ENCODE measurements at regions not wholly inside any gene's neighbourhood (a gene's known extent, or its start where the extent isn't known, plus 50 kb on each side); places are given as distances from the start of the nearest gene placed in this dataset.

- Histone ChIP-seq H3K4me3 (ENCODE audit: low read length in 3 of 3) (no peak overlapping the region), H3K9ac (ENCODE audit: low read depth in 1 of 3, low read length in 3 of 3) (no peak overlapping the region), H3K36me3 (ENCODE audit: control insufficient read depth in 3 of 3, insufficient read depth in 3 of 3, low read length in 3 of 3) (no peaks in the 10 kb centered on the region), H3K27ac (ENCODE audit: low read depth, low read length) (no peak overlapping the region), H3K4me1 (ENCODE audit: control insufficient read depth in 3 of 3, insufficient read depth in 3 of 3, low read length in 3 of 3) (no peaks in the 10 kb centered on the region), H3K9me3 (ENCODE audit: control insufficient read depth in 3 of 3, low read length in 3 of 3) (peaks cover 0 to 4% (median 0%) of the 10 kb centered on the region in 3 donors), H3K27me3 (ENCODE audit: control insufficient read depth in 3 of 3, insufficient read depth in 3 of 3, low read length in 3 of 3) (no peaks in the 10 kb centered on the region)
Measured at GRCh38 chr9:24846248-24846912, 300.7 kb upstream of the IZUMO3 start.

- Histone ChIP-seq H3K4me1 (ENCODE audit: control insufficient read depth in 3 of 3, insufficient read depth in 3 of 3, low read length in 3 of 3) (no peaks in the 10 kb centered on the region), H3K27ac (ENCODE audit: low read depth, low read length) (no peak overlapping the region), H3K4me3 (ENCODE audit: low read length in 3 of 3) (no peak overlapping the region), H3K27me3 (ENCODE audit: control insufficient read depth in 3 of 3, insufficient read depth in 3 of 3, low read length in 3 of 3) (no peaks in the 10 kb centered on the region), H3K9ac (ENCODE audit: low read depth in 1 of 3, low read length in 3 of 3) (no peak overlapping the region), H3K36me3 (ENCODE audit: control insufficient read depth in 3 of 3, insufficient read depth in 3 of 3, low read length in 3 of 3) (no peaks in the 10 kb centered on the region), H3K9me3 (ENCODE audit: control insufficient read depth in 3 of 3, low read length in 3 of 3) (peaks cover 0 to 4% (median 0%) of the 10 kb centered on the region in 3 donors)
Measured at GRCh38 chr9:24844217-24844616, 298.5 kb upstream of the IZUMO3 start.

DNA sequence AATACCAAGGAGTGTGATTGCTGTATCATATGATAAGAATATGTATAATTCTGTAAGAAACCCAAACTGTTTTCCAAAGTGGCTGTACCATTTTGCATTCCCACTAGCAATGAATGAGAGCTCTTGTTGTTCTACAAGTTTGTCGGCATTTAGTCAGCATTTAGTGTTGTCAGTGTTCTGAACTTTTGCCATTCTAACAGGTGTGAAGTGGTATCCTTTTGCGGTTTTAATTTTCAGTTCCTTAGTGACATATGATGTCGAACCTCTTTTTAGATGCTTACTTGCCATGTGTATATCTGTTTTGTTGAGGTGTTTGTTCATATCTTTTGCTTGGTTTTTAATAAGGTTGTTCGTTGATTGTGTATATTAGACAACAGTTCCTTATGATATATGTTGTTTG, 296.3 kb upstream of the IZUMO3 start:
- H3K4me3 ChIP-seq (ENCODE audit: low read length in 3 of 3): no peak overlapping the region
- no peaks in the 10 kb centered on the region for H3K4me1 ChIP-seq (ENCODE audit: control insufficient read depth in 3 of 3, insufficient read depth in 3 of 3, low read length in 3 of 3)
- H3K9ac ChIP-seq (ENCODE audit: low read depth in 1 of 3, low read length in 3 of 3): no peak overlapping the region
- H3K36me3 ChIP-seq (ENCODE audit: control insufficient read depth in 3 of 3, insufficient read depth in 3 of 3, low read length in 3 of 3): no peaks in the 10 kb centered on the region
- H3K27ac ChIP-seq (ENCODE audit: low read depth, low read length): no peak overlapping the region
- no peaks in the 10 kb centered on the region for H3K27me3 ChIP-seq (ENCODE audit: control insufficient read depth in 3 of 3, insufficient read depth in 3 of 3, low read length in 3 of 3)
- H3K9me3 ChIP-seq (ENCODE audit: control insufficient read depth in 3 of 3, low read length in 3 of 3): peaks cover 0 to 4% (median 0%) of the 10 kb centered on the region in 3 donors

DNA sequence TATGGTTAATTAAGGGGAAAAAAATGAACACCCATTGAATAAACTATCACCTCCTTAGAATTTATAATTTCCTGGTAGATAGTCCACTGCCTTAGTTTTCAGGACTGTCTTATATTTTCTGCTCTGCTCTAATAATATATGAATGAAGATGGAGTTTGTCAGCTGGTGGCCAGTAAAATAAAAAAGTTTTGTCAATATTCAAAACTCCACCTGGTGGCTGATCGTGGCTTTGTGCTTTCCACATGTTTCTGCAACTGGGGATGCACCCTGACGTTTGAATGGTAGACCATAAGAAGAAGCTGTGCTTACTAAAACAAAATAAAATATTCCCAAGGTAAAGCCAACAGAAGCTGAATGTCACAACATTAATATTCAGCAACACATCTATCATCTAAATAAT, 286.6 kb upstream of the IZUMO3 start:
- no peak overlapping the region for H3K9ac ChIP-seq (ENCODE audit: low read depth in 1 of 3, low read length in 3 of 3)
- no peaks in the 10 kb centered on the region for H3K27me3 ChIP-seq (ENCODE audit: control insufficient read depth in 3 of 3, insufficient read depth in 3 of 3, low read length in 3 of 3)
- H3K27ac ChIP-seq (ENCODE audit: low read depth, low read length): no peak overlapping the region
- H3K4me1 ChIP-seq (ENCODE audit: control insufficient read depth in 3 of 3, insufficient read depth in 3 of 3, low read length in 3 of 3): no peaks in the 10 kb centered on the region
- H3K36me3 ChIP-seq (ENCODE audit: control insufficient read depth in 3 of 3, insufficient read depth in 3 of 3, low read length in 3 of 3): no peaks in the 10 kb centered on the region
- no peak overlapping the region for H3K4me3 ChIP-seq (ENCODE audit: low read length in 3 of 3)
- H3K9me3 ChIP-seq (ENCODE audit: control insufficient read depth in 3 of 3, low read length in 3 of 3): no peaks in the 10 kb centered on the region

- Histone ChIP-seq H3K4me1 (ENCODE audit: control insufficient read depth in 3 of 3, insufficient read depth in 3 of 3, low read length in 3 of 3) (no peaks in the 10 kb centered on the region), H3K36me3 (ENCODE audit: control insufficient read depth in 3 of 3, insufficient read depth in 3 of 3, low read length in 3 of 3) (no peaks in the 10 kb centered on the region), H3K9ac (ENCODE audit: low read depth in 1 of 3, low read length in 3 of 3) (no peak overlapping the region), H3K27me3 (ENCODE audit: control insufficient read depth in 3 of 3, insufficient read depth in 3 of 3, low read length in 3 of 3) (no peaks in the 10 kb centered on the region), H3K4me3 (ENCODE audit: low read length in 3 of 3) (no peak overlapping the region), H3K9me3 (ENCODE audit: control insufficient read depth in 3 of 3, low read length in 3 of 3) (no peaks in the 10 kb centered on the region), H3K27ac (ENCODE audit: low read depth, low read length) (no peak overlapping the region)
Measured at GRCh38 chr9:24828687-24829086, 283.0 kb upstream of the IZUMO3 start.

GRCh38 chr9:24824607-24825006, 278.9 kb upstream of the IZUMO3 start:
- Histone ChIP-seq H3K9me3 (ENCODE audit: control insufficient read depth in 3 of 3, low read length in 3 of 3) (no peaks in the 10 kb centered on the region), H3K4me3 (ENCODE audit: low read length in 3 of 3) (no peak overlapping the region), H3K4me1 (ENCODE audit: control insufficient read depth in 3 of 3, insufficient read depth in 3 of 3, low read length in 3 of 3) (no peaks in the 10 kb centered on the region), H3K27ac (ENCODE audit: low read depth, low read length) (no peak overlapping the region), H3K9ac (ENCODE audit: low read depth in 1 of 3, low read length in 3 of 3) (no peak overlapping the region), H3K36me3 (ENCODE audit: control insufficient read depth in 3 of 3, insufficient read depth in 3 of 3, low read length in 3 of 3) (no peaks in the 10 kb centered on the region), H3K27me3 (ENCODE audit: control insufficient read depth in 3 of 3, insufficient read depth in 3 of 3, low read length in 3 of 3) (no peaks in the 10 kb centered on the region)

GRCh38 chr9:24820196-24820595, 274.5 kb upstream of the IZUMO3 start:
- Histone ChIP-seq H3K4me3 (ENCODE audit: low read length in 3 of 3) (no peak overlapping the region), H3K36me3 (ENCODE audit: control insufficient read depth in 3 of 3, insufficient read depth in 3 of 3, low read length in 3 of 3) (no peaks in the 10 kb centered on the region), H3K4me1 (ENCODE audit: control insufficient read depth in 3 of 3, insufficient read depth in 3 of 3, low read length in 3 of 3) (no peaks in the 10 kb centered on the region), H3K27ac (ENCODE audit: low read depth, low read length) (no peak overlapping the region), H3K27me3 (ENCODE audit: control insufficient read depth in 3 of 3, insufficient read depth in 3 of 3, low read length in 3 of 3) (no peaks in the 10 kb centered on the region), H3K9me3 (ENCODE audit: control insufficient read depth in 3 of 3, low read length in 3 of 3) (no peaks in the 10 kb centered on the region), H3K9ac (ENCODE audit: low read depth in 1 of 3, low read length in 3 of 3) (no peak overlapping the region)

DNA sequence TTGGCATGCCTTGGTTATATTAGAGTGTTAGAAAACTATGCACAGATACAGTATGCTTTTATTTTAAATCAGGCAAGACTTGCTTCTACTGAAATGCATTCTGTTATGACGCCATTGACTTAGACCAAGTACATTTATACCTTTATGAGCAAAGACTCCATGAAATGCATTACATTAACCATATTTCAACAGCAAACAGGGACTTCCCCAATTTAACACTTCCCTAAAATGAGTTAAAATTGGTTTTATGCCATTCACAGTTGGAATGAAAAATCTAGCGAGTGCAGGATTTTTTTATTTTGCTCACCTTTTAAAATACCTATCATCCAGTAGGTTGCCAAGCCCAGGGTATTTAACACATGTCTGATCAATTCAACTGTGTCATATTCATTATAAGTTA, 272.1 kb upstream of the IZUMO3 start:
- H3K9me3 ChIP-seq (ENCODE audit: control insufficient read depth in 3 of 3, low read length in 3 of 3): no peaks in the 10 kb centered on the region
- no peaks in the 10 kb centered on the region for H3K4me1 ChIP-seq (ENCODE audit: control insufficient read depth in 3 of 3, insufficient read depth in 3 of 3, low read length in 3 of 3)

DNA sequence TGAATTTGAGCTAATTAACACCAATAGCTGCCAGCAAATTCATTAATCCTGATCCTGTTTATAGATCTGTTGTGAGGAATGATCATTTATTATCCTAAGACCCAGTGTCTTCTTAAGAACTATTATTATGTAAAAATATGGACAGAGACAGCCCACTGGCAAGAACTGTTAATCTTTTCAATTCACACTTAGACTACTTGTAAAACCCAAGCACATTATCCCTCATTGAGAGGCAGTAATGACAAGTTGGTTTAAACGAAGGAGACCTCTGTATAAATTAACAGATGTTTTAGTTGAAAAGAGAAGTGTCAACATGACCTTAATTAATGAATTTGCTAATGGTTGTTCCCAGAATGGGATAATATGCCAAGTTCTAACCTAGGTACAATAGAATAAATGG, 270.3 kb upstream of the IZUMO3 start:
- Histone ChIP-seq H3K4me3 (ENCODE audit: low read length in 3 of 3) (no peak overlapping the region), H3K27me3 (ENCODE audit: control insufficient read depth in 3 of 3, insufficient read depth in 3 of 3, low read length in 3 of 3) (no peaks in the 10 kb centered on the region), H3K9me3 (ENCODE audit: control insufficient read depth in 3 of 3, low read length in 3 of 3) (no peaks in the 10 kb centered on the region), H3K27ac (ENCODE audit: low read depth, low read length) (no peak overlapping the region), H3K36me3 (ENCODE audit: control insufficient read depth in 3 of 3, insufficient read depth in 3 of 3, low read length in 3 of 3) (no peaks in the 10 kb centered on the region), H3K9ac (ENCODE audit: low read depth in 1 of 3, low read length in 3 of 3) (no peak overlapping the region), H3K4me1 (ENCODE audit: control insufficient read depth in 3 of 3, insufficient read depth in 3 of 3, low read length in 3 of 3) (no peaks in the 10 kb centered on the region)

More for the DNA sequence above, 272.1 kb upstream of the IZUMO3 start:
- Histone ChIP-seq H3K36me3 (ENCODE audit: control insufficient read depth in 3 of 3, insufficient read depth in 3 of 3, low read length in 3 of 3) (no peaks in the 10 kb centered on the region), H3K27me3 (ENCODE audit: control insufficient read depth in 3 of 3, insufficient read depth in 3 of 3, low read length in 3 of 3) (no peaks in the 10 kb centered on the region), H3K4me3 (ENCODE audit: low read length in 3 of 3) (no peak overlapping the region), H3K27ac (ENCODE audit: low read depth, low read length) (no peak overlapping the region), H3K9ac (ENCODE audit: low read depth in 1 of 3, low read length in 3 of 3) (no peak overlapping the region)

- Histone ChIP-seq H3K4me3 (ENCODE audit: low read length in 3 of 3) (no peak overlapping the region), H3K27ac (ENCODE audit: low read depth, low read length) (no peak overlapping the region), H3K4me1 (ENCODE audit: control insufficient read depth in 3 of 3, insufficient read depth in 3 of 3, low read length in 3 of 3) (no peaks in the 10 kb centered on the region), H3K27me3 (ENCODE audit: control insufficient read depth in 3 of 3, insufficient read depth in 3 of 3, low read length in 3 of 3) (no peaks in the 10 kb centered on the region), H3K36me3 (ENCODE audit: control insufficient read depth in 3 of 3, insufficient read depth in 3 of 3, low read length in 3 of 3) (no peaks in the 10 kb centered on the region), H3K9me3 (ENCODE audit: control insufficient read depth in 3 of 3, low read length in 3 of 3) (no peaks in the 10 kb centered on the region), H3K9ac (ENCODE audit: low read depth in 1 of 3, low read length in 3 of 3) (no peak overlapping the region)
Measured at GRCh38 chr9:24801344-24801743, 255.6 kb upstream of the IZUMO3 start.
